ENCODE measurements at regions not wholly inside any gene's neighbourhood (a gene's known extent, or its start where the extent isn't known, plus 50 kb on each side); places are given as distances from the start of the nearest gene placed in this dataset.

- no peak for DNase-seq (ENCODE audit: low read depth)
Measured at GRCh38 chr2:128554151-128554769, 235.6 kb upstream of the HS6ST1 start.

GRCh38 chr2:128555433-128555832 lies 236.8 kb upstream of the HS6ST1 start:
- DNase-seq (ENCODE audit: low read depth), result no peak

GRCh38 chr2:128556089-128556488 lies 237.4 kb upstream of the HS6ST1 start:
- no peak for DNase-seq (ENCODE audit: low read depth)

GRCh38 chr2:128556633-128557032 lies 238.0 kb upstream of the HS6ST1 start:
- DNase-seq (ENCODE audit: low read depth), result no peak

GRCh38 chr2:128557069-128557468 lies 238.4 kb upstream of the HS6ST1 start:
- no peak for DNase-seq (ENCODE audit: low read depth)

GRCh38 chr2:128557831-128558241 lies 239.2 kb upstream of the HS6ST1 start:
- peak; percentile 75 for DNase-seq (ENCODE audit: low read depth)

- DNase-seq (ENCODE audit: low read depth), result no peak
Measured at GRCh38 chr2:128558441-128558840, 239.8 kb upstream of the HS6ST1 start.

GRCh38 chr2:128558895-128559532 lies 240.3 kb upstream of the HS6ST1 start:
- DNase-seq (ENCODE audit: low read depth), result no peak

GRCh38 chr2:128559533-128560515 lies 241.2 kb upstream of the HS6ST1 start:
- no peak for DNase-seq (ENCODE audit: low read depth)

GRCh38 chr2:128560718-128561117 lies 242.1 kb upstream of the HS6ST1 start:
- no peak for DNase-seq (ENCODE audit: low read depth)

GRCh38 chr2:128562471-128563347 lies 244.0 kb upstream of the HS6ST1 start:
- peak; percentile 89 for DNase-seq (ENCODE audit: low read depth)

- DNase-seq (ENCODE audit: low read depth), result peak; percentile 98
Measured at GRCh38 chr2:128563348-128563687, 244.7 kb upstream of the HS6ST1 start.

GRCh38 chr2:128564131-128564530 lies 245.5 kb upstream of the HS6ST1 start:
- DNase-seq (ENCODE audit: low read depth), result no peak

GRCh38 chr2:128564551-128564950 lies 245.9 kb upstream of the HS6ST1 start:
- no peak for DNase-seq (ENCODE audit: low read depth)

- DNase-seq (ENCODE audit: low read depth), result no peak
Measured at GRCh38 chr2:128565441-128565840, 246.8 kb upstream of the HS6ST1 start.

GRCh38 chr2:128566671-128567070 lies 248.0 kb upstream of the HS6ST1 start:
- DNase-seq (ENCODE audit: low read depth), result no peak

- no peak for DNase-seq (ENCODE audit: low read depth)
Measured at GRCh38 chr2:128568106-128568505, 249.4 kb upstream of the HS6ST1 start.

GRCh38 chr2:128573116-128573515 lies 254.4 kb upstream of the HS6ST1 start:
- DNase-seq (ENCODE audit: low read depth), result peak; percentile 23

- DNase-seq (ENCODE audit: low read depth), result no peak
Measured at GRCh38 chr2:128573531-128573930, 254.9 kb upstream of the HS6ST1 start.

GRCh38 chr2:128577141-128577930 lies 258.7 kb upstream of the HS6ST1 start:
- no peak for DNase-seq (ENCODE audit: low read depth)
